ENCODE measurements at regions not wholly inside any gene's neighbourhood (a gene's known extent, or its start where the extent isn't known, plus 50 kb on each side); places are given as distances from the start of the nearest gene placed in this dataset.
"Not testable (repeated sequence)": the region's sequence is repeated elsewhere in the genome, so short reads cannot be mapped to it uniquely, and the experiment has no call there.

DNA sequence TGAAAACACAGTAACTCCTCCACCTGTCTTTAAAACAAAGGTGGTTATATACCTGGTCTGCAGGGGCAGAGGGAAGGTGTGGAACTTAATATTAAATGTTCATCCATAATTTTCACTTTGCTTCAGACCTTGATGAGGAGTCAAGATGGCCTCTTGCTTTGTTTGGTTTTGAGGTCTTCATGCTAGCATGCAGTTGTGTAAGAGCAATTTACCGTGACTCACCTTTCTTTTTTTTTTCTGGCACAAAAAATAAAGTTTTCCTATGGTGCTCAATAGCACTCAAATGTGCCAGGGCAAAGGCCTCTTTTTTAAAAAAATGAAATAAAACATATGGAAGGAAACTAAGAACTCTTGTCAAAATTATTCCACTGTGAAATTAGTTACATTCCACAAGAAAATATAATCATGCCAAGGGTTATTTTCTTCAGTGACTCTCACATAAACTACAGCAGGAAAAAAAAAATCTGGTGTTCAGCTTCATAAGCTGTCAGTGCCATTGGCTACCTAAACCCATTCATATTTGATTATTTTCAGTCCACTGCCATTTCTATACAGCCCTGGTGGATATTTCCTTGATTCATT lies 128.2 kb downstream of the SLC7A11 start:
- TF ChIP-seq CTCF (IDR thresholded peaks at IDR 0.05) = no peak
- H3K4me3 Mint-ChIP-seq = no peak overlapping the region
- H3K36me3 Mint-ChIP-seq (ENCODE audit: low read depth) = no peaks in the 10 kb centered on the region
- peaks cover under 1% of the 10 kb centered on the region for H3K9me3 Mint-ChIP-seq
- no peak for DNase-seq
- H3K27me3 Mint-ChIP-seq (ENCODE audit: low read depth, poor library complexity) = peaks cover 3% of the 10 kb centered on the region
- no peak overlapping the region for H3K27ac Mint-ChIP-seq
- no peaks in the 10 kb centered on the region for H3K4me1 Mint-ChIP-seq

DNA sequence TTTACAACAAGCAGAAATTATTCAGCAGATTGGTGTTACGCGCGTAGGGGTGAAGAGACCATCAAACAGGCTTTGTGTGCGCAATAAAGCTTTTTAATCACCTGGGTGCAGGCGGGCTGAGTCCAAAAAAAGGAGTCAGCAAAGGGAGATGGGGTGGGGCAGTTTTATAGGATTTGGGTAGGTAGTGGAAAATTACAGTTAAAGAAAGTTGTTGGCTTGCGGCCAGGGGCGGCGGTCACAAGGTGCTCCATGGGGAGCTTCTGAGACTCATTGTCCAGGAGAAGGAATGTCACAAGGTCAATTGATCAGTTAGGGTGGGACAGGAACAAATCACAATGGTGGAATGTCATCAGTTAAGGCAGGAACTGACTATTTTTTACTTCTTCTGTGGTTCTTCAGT lies 129.3 kb downstream of the SLC7A11 start:
- not testable (repeated sequence) for H3K9me3 Mint-ChIP-seq; H3K36me3 Mint-ChIP-seq (ENCODE audit: low read depth); H3K27me3 Mint-ChIP-seq (ENCODE audit: low read depth, poor library complexity); DNase-seq; H3K4me3 Mint-ChIP-seq; H3K4me1 Mint-ChIP-seq; H3K27ac Mint-ChIP-seq

DNA sequence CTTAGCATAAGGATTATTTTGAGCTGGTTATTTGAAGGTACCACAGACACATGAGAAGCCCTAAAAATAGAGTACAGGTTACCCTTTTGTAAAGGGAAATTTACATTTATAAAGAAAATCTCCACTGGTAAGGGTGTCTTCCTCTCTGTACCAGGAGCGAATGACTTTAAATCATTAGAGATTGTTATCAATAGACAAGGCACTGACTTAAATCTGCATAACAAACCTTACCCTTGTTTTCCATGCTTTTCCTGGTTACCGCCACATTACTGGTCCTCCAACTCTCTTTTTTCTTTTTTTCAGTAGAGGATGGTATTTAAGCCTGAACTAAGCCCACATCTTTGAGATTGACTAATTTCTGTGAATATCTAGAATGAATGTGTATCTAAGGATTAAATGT lies 129.8 kb downstream of the SLC7A11 start:
- no peak for TF ChIP-seq CTCF (IDR thresholded peaks at IDR 0.05)
- Mint-ChIP-seq H3K9me3 (peaks cover 7% of the 10 kb centered on the region), H3K27ac (no peak overlapping the region), H3K4me1 (no peaks in the 10 kb centered on the region), H3K36me3 (ENCODE audit: low read depth) (no peaks in the 10 kb centered on the region), H3K4me3 (no peak overlapping the region), H3K27me3 (ENCODE audit: low read depth, poor library complexity) (peaks cover 3% of the 10 kb centered on the region)
- no peak for DNase-seq

- DNase-seq = no peak
- peaks cover 7% of the 10 kb centered on the region for H3K9me3 Mint-ChIP-seq
- peaks cover 3% of the 10 kb centered on the region for H3K27me3 Mint-ChIP-seq (ENCODE audit: low read depth, poor library complexity)
- no peaks in the 10 kb centered on the region for H3K36me3 Mint-ChIP-seq (ENCODE audit: low read depth)
- H3K4me3 Mint-ChIP-seq = no peak overlapping the region
- no peak overlapping the region for H3K27ac Mint-ChIP-seq
- no peaks in the 10 kb centered on the region for H3K4me1 Mint-ChIP-seq
- TF ChIP-seq CTCF (IDR thresholded peaks at IDR 0.05) = no peak
Observed at GRCh38 chr4:138111462-138112000, 130.6 kb downstream of the SLC7A11 start.

DNA sequence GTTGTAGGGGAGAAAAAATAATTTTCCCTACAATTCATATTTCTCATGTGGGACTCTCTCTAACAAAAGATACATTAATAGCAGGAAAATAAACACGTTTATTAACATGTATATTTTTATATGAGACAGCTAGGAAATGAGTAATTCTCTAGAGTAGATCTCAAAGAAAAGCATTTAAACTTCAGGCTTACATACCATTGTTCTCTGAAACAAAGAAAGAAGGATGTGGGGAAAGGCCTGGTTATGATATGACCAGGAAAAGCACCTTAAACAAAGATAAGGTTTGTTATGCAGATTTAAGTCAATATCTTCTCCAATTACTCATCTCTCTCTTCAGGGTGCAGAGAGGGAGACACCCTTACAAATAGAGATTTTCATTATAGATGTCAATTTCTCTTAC lies 131.3 kb downstream of the SLC7A11 start:
- H3K27ac Mint-ChIP-seq = no peak overlapping the region
- peaks cover 7% of the 10 kb centered on the region for H3K9me3 Mint-ChIP-seq
- H3K4me1 Mint-ChIP-seq = no peaks in the 10 kb centered on the region
- TF ChIP-seq CTCF (IDR thresholded peaks at IDR 0.05) = no peak
- H3K4me3 Mint-ChIP-seq = no peak overlapping the region
- no peak for DNase-seq
- no peaks in the 10 kb centered on the region for H3K36me3 Mint-ChIP-seq (ENCODE audit: low read depth)
- peaks cover 3% of the 10 kb centered on the region for H3K27me3 Mint-ChIP-seq (ENCODE audit: low read depth, poor library complexity)

GRCh38 chr4:138107023-138107422 lies 135.1 kb downstream of the SLC7A11 start:
- peaks cover 7% of the 10 kb centered on the region for H3K9me3 Mint-ChIP-seq
- peaks cover 5% of the 10 kb centered on the region for H3K4me1 Mint-ChIP-seq
- no peaks in the 10 kb centered on the region for H3K36me3 Mint-ChIP-seq (ENCODE audit: low read depth)
- no peak for DNase-seq
- no peak overlapping the region for H3K27ac Mint-ChIP-seq
- no peak for TF ChIP-seq CTCF (IDR thresholded peaks at IDR 0.05)
- no peak overlapping the region for H3K4me3 Mint-ChIP-seq
- H3K27me3 Mint-ChIP-seq (ENCODE audit: low read depth, poor library complexity) = no peaks in the 10 kb centered on the region
